GM10266 (cell line): ENCODE measurements at regions not wholly inside any gene's neighbourhood (a gene's known extent, or its start where the extent isn't known, plus 50 kb on each side); places are given as distances from the start of the nearest gene placed in this dataset.

Experiments
- DNase-seq: peaks from one replicate; pipeline ENCODE4 v3.0.0; 2012; ENCODE audit errors: extremely low spot score
- CTCF ChIP-seq: IDR thresholded peaks from 2 replicates; pipeline ENCODE4 v1.5.1; 2012; ENCODE audit warnings: mild to moderate bottlenecking, low read depth; ENCODE audit not compliant: control insufficient read depth, insufficient read depth; ENCODE audit errors: missing control alignments

- no peak for TF ChIP-seq CTCF
- DNase-seq, result no peak
These were observed 200.0 kb downstream of the PTPRU start for GRCh38 chr1:29436181-29436785.

- no peak for DNase-seq
- no peak for TF ChIP-seq CTCF
These were observed 197.5 kb downstream of the PTPRU start for GRCh38 chr1:29433830-29434229.

- no peak for DNase-seq
- TF ChIP-seq CTCF, result no peak
These were observed 194.8 kb downstream of the PTPRU start for GRCh38 chr1:29431138-29431537.

GRCh38 chr1:29429656-29430055, 193.3 kb downstream of the PTPRU start:
- TF ChIP-seq CTCF, result no peak
- DNase-seq, result no peak

- no peak for TF ChIP-seq CTCF
These were observed 192.7 kb downstream of the PTPRU start for GRCh38 chr1:29428997-29429396.

GRCh38 chr1:29428280-29428615, 191.9 kb downstream of the PTPRU start:
- no peak for TF ChIP-seq CTCF
- DNase-seq, result no peak

More at GRCh38 chr1:29428997-29429396, 192.7 kb downstream of the PTPRU start:
- no peak for DNase-seq

GRCh38 chr1:29427614-29428279, 191.4 kb downstream of the PTPRU start:
- no peak for DNase-seq
- TF ChIP-seq CTCF, result no peak
